ENCODE measurements at regions not wholly inside any gene's neighbourhood (a gene's known extent, or its start where the extent isn't known, plus 50 kb on each side); places are given as distances from the start of the nearest gene placed in this dataset.

GRCh38 chr18:57910817-57911216, 107.7 kb upstream of the ATP8B1 start:
- Histone ChIP-seq H3K4me1 (ENCODE audit: control insufficient read depth in 4 of 4, insufficient read depth in 4 of 4, low read length in 3 of 4) (no peaks in the 10 kb centered on the region), H3K9ac (ENCODE audit: low read depth in 1 of 2, low read length in 2 of 2) (no peak overlapping the region), H3K9me3 (ENCODE audit: control insufficient read depth in 4 of 4, low read length in 3 of 4) (no peaks in the 10 kb centered on the region), H3K27ac (ENCODE audit: low read depth in 1 of 2, low read length in 2 of 2) (no peak overlapping the region), H3K27me3 (ENCODE audit: control insufficient read depth in 4 of 4, insufficient read depth in 4 of 4, low read length in 3 of 4) (no peaks in the 10 kb centered on the region), H3K4me3 (ENCODE audit: low read depth in 1 of 3, low read length in 3 of 3) (no peak overlapping the region), H3K36me3 (ENCODE audit: control insufficient read depth in 4 of 4, insufficient read depth in 3 of 4, low read depth in 1 of 4, low read length in 3 of 4) (no peaks in the 10 kb centered on the region)
- TF ChIP-seq TAF1 (conservative IDR thresholded peaks at IDR 0.05) (no peak), JUND (IDR thresholded peaks at IDR 0.05) (no peak), ATF3 (IDR thresholded peaks at IDR 0.05) (no peak), GABPA (IDR thresholded peaks at IDR 0.05 in 1 of 2, conservative IDR thresholded peaks at IDR 0.05 in 1 of 2) (no peak), MAX (IDR thresholded peaks at IDR 0.05) (no peak), NR2F2 (IDR thresholded peaks at IDR 0.05) (no peak), RAD21 (IDR thresholded peaks at IDR 0.05) (peak in 1 of 2 donors; percentile 32), FOXA2 (IDR thresholded peaks at IDR 0.05) (no peak), EGR1 (IDR thresholded peaks at IDR 0.05; ENCODE audit: low read depth in 2 of 2) (no peak), HNF4G (IDR thresholded peaks at IDR 0.05) (no peak), REST (IDR thresholded peaks at IDR 0.05) (no peak), FOXA1 (IDR thresholded peaks at IDR 0.05) (no peak), CTCF (IDR thresholded peaks at IDR 0.05; ENCODE audit: low read depth, low read length, missing input control) (peak; percentile 22)
- peak; percentile 38 for DNase-seq (ENCODE audit: low spot score)
- 81% methylated on average over 7 of the region's 7 CpGs for WGBS

- no peak for DNase-seq (ENCODE audit: low spot score)
- Histone ChIP-seq H3K4me3 (ENCODE audit: low read depth in 1 of 3, low read length in 3 of 3) (no peak overlapping the region), H3K4me1 (ENCODE audit: control insufficient read depth in 4 of 4, insufficient read depth in 4 of 4, low read length in 3 of 4) (no peaks in the 10 kb centered on the region), H3K36me3 (ENCODE audit: control insufficient read depth in 4 of 4, insufficient read depth in 3 of 4, low read depth in 1 of 4, low read length in 3 of 4) (no peaks in the 10 kb centered on the region), H3K9ac (ENCODE audit: low read depth in 1 of 2, low read length in 2 of 2) (no peak overlapping the region), H3K27me3 (ENCODE audit: control insufficient read depth in 4 of 4, insufficient read depth in 4 of 4, low read length in 3 of 4) (no peaks in the 10 kb centered on the region), H3K9me3 (ENCODE audit: control insufficient read depth in 4 of 4, low read length in 3 of 4) (no peaks in the 10 kb centered on the region), H3K27ac (ENCODE audit: low read depth in 1 of 2, low read length in 2 of 2) (no peak overlapping the region)
- 89% methylated on average over 2 of the region's 2 CpGs for WGBS
- no peak for TF ChIP-seq RXRA (IDR thresholded peaks at IDR 0.05)
- TF ChIP-seq CTCF (IDR thresholded peaks at IDR 0.05; ENCODE audit: low read depth, low read length, missing input control), result no peak
- TF ChIP-seq HNF4A (conservative IDR thresholded peaks at IDR 0.05), result no peak
- no peak for TF ChIP-seq JUND (IDR thresholded peaks at IDR 0.05)
- no peak for TF ChIP-seq FOXA2 (IDR thresholded peaks at IDR 0.05)
- no peak for TF ChIP-seq ZBTB33 (IDR thresholded peaks at IDR 0.05)
These were observed 107.0 kb upstream of the ATP8B1 start for GRCh38 chr18:57910134-57910533.

All from liver (tissue), 8 donors.